Prostate gland (tissue), 2 donors: ENCODE measurements at regions not wholly inside any gene's neighbourhood (a gene's known extent, or its start where the extent isn't known, plus 50 kb on each side); places are given as distances from the start of the nearest gene placed in this dataset.

Experiments
- CTCF ChIP-seq, 4 experiments: fragments of 200-600 bp in 2 of 4; fragments of 450-650 bp in 2 of 4; sonication (generic) in 2 of 4; IDR thresholded peaks; 1 replicate in 3 of 4; 2 replicates in 1 of 4; pipeline ENCODE4 v1.5.1; 2016 to 2019; ENCODE audit warnings: antibody characterized with exemption in 4 of 4, mild to moderate bottlenecking in 2 of 4, moderate library complexity in 2 of 4
- POLR2A ChIP-seq: fragments of 450-650 bp; IDR thresholded peaks from one replicate; pipeline ENCODE4 v1.6.1; 2016; ENCODE audit warnings: antibody characterized with exemption, mild to moderate bottlenecking

- TF ChIP-seq CTCF (IDR thresholded peaks at IDR 0.05) (no peak), POLR2A (no peak)
Measured at GRCh38 chr18:78031991-78032390, 782.3 kb downstream of the GALR1 start.
